SK-N-MC (cell line): ENCODE measurements at regions not wholly inside any gene's neighbourhood (a gene's known extent, or its start where the extent isn't known, plus 50 kb on each side); places are given as distances from the start of the nearest gene placed in this dataset.

Source experiments
- EZH2 ChIP-seq: fragments of 200-600 bp; sonication (generic); IDR thresholded peaks from one replicate; pipeline ENCODE4 v1.6.1; 2017; ENCODE audit warnings: antibody characterized with exemption
- FOXP2 ChIP-seq: optimal IDR thresholded peaks from 2 replicates; pipeline ENCODE3; 2011; ENCODE audit warnings: mild to moderate bottlenecking, moderate library complexity; ENCODE audit not compliant: insufficient read depth; ENCODE audit errors: extremely low read length, control extremely low read depth
- POLR2AphosphoS5 ChIP-seq: IDR thresholded peaks from 2 replicates; pipeline ENCODE4 v1.6.1; 2012; ENCODE audit warnings: mild to moderate bottlenecking, low read depth, low read length, borderline replicate concordance

- no peak for TF ChIP-seq EZH2
- no peak for TF ChIP-seq FOXP2
- no peak for TF ChIP-seq POLR2AphosphoS5
Measured at GRCh38 chr3:193836918-193837317, 243.9 kb downstream of the OPA1 start.
